Liver (tissue), 8 donors: ENCODE measurements at regions not wholly inside any gene's neighbourhood (a gene's known extent, or its start where the extent isn't known, plus 50 kb on each side); places are given as distances from the start of the nearest gene placed in this dataset.

Source experiments
- DNase-seq: peaks from one replicate; pipeline ENCODE4 v3.0.0-alpha.2; 2017; ENCODE audit warnings: low spot score
- H3K27ac ChIP-seq, 2 donors: one replicate each; pipeline ENCODE4 v1.7.0; 2013; ENCODE audit warnings: inconsistent platforms in 2 of 2, low read length in 2 of 2, control low read depth in 1 of 2, low read depth in 1 of 2, mild to moderate bottlenecking in 1 of 2
- H3K27me3 ChIP-seq, 4 donors: one replicate each; pipeline versions ENCODE4 v1.6.1 to v1.7.0; 2013; ENCODE audit warnings: low read length in 3 of 4, inconsistent platforms in 1 of 4, mild to moderate bottlenecking in 1 of 4, moderate library complexity in 1 of 4; ENCODE audit not compliant: control insufficient read depth in 4 of 4, insufficient read depth in 4 of 4
- H3K36me3 ChIP-seq, 4 donors: one replicate each; pipeline versions ENCODE4 v1.6.1 to v1.7.0; 2013; ENCODE audit warnings: low read length in 3 of 4, mild to moderate bottlenecking in 3 of 4, low read depth in 1 of 4, moderate library complexity in 1 of 4; ENCODE audit not compliant: control insufficient read depth in 4 of 4, insufficient read depth in 3 of 4
- H3K4me1 ChIP-seq, 4 donors: one replicate each; pipeline versions ENCODE4 v1.6.1 to v1.7.0; 2013; ENCODE audit warnings: low read length in 3 of 4, mild to moderate bottlenecking in 3 of 4, moderate library complexity in 1 of 4; ENCODE audit not compliant: control insufficient read depth in 4 of 4, insufficient read depth in 4 of 4
- H3K4me3 ChIP-seq, 3 donors: one replicate each; pipeline versions ENCODE4 v1.6.1 to v1.7.0; 2013; ENCODE audit warnings: low read length in 3 of 3, control low read depth in 1 of 3, low read depth in 1 of 3, mild to moderate bottlenecking in 1 of 3
- H3K9ac ChIP-seq, 2 donors: one replicate each; pipeline ENCODE4 v1.7.0; 2013; ENCODE audit warnings: low read length in 2 of 2, mild to moderate bottlenecking in 2 of 2, moderate library complexity in 2 of 2, control low read depth in 1 of 2, low read depth in 1 of 2
- H3K9me3 ChIP-seq, 4 donors: one replicate each; pipeline versions ENCODE4 v1.6.1 to v1.7.0; 2013; ENCODE audit warnings: low read length in 3 of 4; ENCODE audit not compliant: control insufficient read depth in 4 of 4
- EGR1 ChIP-seq, 2 donors: IDR thresholded peaks; 2 replicates each; pipeline ENCODE4 v1.6.1; 2016 to 2018; ENCODE audit warnings: antibody characterized with exemption in 2 of 2, low read depth in 2 of 2
- FOXA1 ChIP-seq: IDR thresholded peaks from 2 replicates; pipeline ENCODE4 v1.6.1; 2016; ENCODE audit warnings: antibody characterized with exemption
- FOXA2 ChIP-seq: IDR thresholded peaks from 2 replicates; pipeline ENCODE4 v1.6.1; 2016; ENCODE audit warnings: antibody characterized with exemption
- HNF4A ChIP-seq, 2 donors: conservative IDR thresholded peaks; 2 replicates each; pipeline ENCODE4 v1.6.1; 2016; ENCODE audit warnings: antibody characterized with exemption in 2 of 2, mild to moderate bottlenecking in 2 of 2
- HNF4G ChIP-seq: IDR thresholded peaks from 2 replicates; pipeline ENCODE4 v1.6.1; 2016; ENCODE audit warnings: antibody characterized with exemption
- JUND ChIP-seq, 2 donors: IDR thresholded peaks; 2 replicates each; pipeline ENCODE4 v1.6.1; 2016; ENCODE audit warnings: antibody characterized with exemption in 2 of 2
- NR2F2 ChIP-seq: IDR thresholded peaks from 2 replicates; pipeline ENCODE4 v1.6.1; 2016; ENCODE audit warnings: antibody characterized with exemption
- RAD21 ChIP-seq, 2 donors: IDR thresholded peaks; 2 replicates each; pipeline ENCODE4 v1.6.1; 2016; ENCODE audit warnings: antibody characterized with exemption in 2 of 2, mild to moderate bottlenecking in 2 of 2
- REST ChIP-seq: IDR thresholded peaks from 2 replicates; pipeline ENCODE4 v1.6.1; 2016; ENCODE audit warnings: antibody characterized with exemption, mild to moderate bottlenecking
- RXRA ChIP-seq, 2 donors: IDR thresholded peaks; 2 replicates each; pipeline ENCODE4 v1.6.1; 2017 to 2018; ENCODE audit warnings: antibody characterized with exemption in 2 of 2, mild to moderate bottlenecking in 1 of 2
- SP1 ChIP-seq: IDR thresholded peaks from 2 replicates; pipeline ENCODE4 v1.6.1; 2018; ENCODE audit warnings: antibody characterized with exemption, mild to moderate bottlenecking
- TAF1 ChIP-seq: conservative IDR thresholded peaks from 2 replicates; pipeline ENCODE4 v1.6.1; 2016; ENCODE audit warnings: antibody characterized with exemption, mild to moderate bottlenecking
- YY1 ChIP-seq: IDR thresholded peaks from 2 replicates; pipeline ENCODE4 v1.6.1; 2016; ENCODE audit warnings: antibody characterized with exemption, mild to moderate bottlenecking
- ZBTB33 ChIP-seq: IDR thresholded peaks from 2 replicates; pipeline ENCODE4 v1.6.1; 2016; ENCODE audit warnings: antibody characterized with exemption
- WGBS: extraction: QIAGEN DNeasy Blood & Tissue Kit; methylation state at CpG from one replicate; pipeline ENCODE4 v1.1.7; 2013; 5-methylcytosine and 5-hydroxymethylcytosine counted together
- TF ChIP-seq, protein P1 (sequence below): IDR thresholded peaks from 2 replicates; pipeline ENCODE4 v1.6.1; 2016; ENCODE audit warnings: antibody characterized with exemption
- TF ChIP-seq, protein P2 (sequence below): fragments of 150-350 bp; IDR thresholded peaks from 2 replicates; pipeline ENCODE4 v1.5.1; 2017; ENCODE audit warnings: improper control_type of control experiment, low read depth, low read length; ENCODE audit not compliant: missing input control
- TF ChIP-seq, protein P3 (sequence below): IDR thresholded peaks from 2 replicates; pipeline ENCODE4 v1.6.1; 2016; ENCODE audit warnings: antibody characterized with exemption
- donor health status: healthy.
- donor health status: healthy.
- donor health status: healthy.
- donor health status: healthy.
- donor health status: healthy.

GRCh38 chr7:57364933-57365710 is 84.9 kb upstream of the ZNF716 start:
- H3K36me3 ChIP-seq: no peaks in the 10 kb centered on the region
- 91% methylated on average over 17 of the region's 17 CpGs for WGBS
- no peak overlapping the region for H3K9ac ChIP-seq
- peaks cover 0 to 18% (median 12%) of the 10 kb centered on the region in 4 donors for H3K4me1 ChIP-seq
- H3K9me3 ChIP-seq: no peaks in the 10 kb centered on the region
- H3K4me3 ChIP-seq: no peak overlapping the region
- H3K27me3 ChIP-seq: no peaks in the 10 kb centered on the region
- H3K27ac ChIP-seq: no peak overlapping the region
- no peak for TF ChIP-seq FOXA1
- TF ChIP-seq FOXA2: no peak
- no peak for TF ChIP-seq HNF4G
- no peak for TF ChIP-seq NR2F2
- DNase-seq: no peak

- Histone ChIP-seq H3K9ac (no peak overlapping the region), H3K27me3 (no peaks in the 10 kb centered on the region), H3K9me3 (no peaks in the 10 kb centered on the region), H3K36me3 (no peaks in the 10 kb centered on the region), H3K27ac (no peak overlapping the region), H3K4me1 (peaks cover 0 to 30% (median 25%) of the 10 kb centered on the region in 4 donors), H3K4me3 (no peak overlapping the region)
- TF ChIP-seq RXRA (IDR thresholded peaks at IDR 0.05) (no peak), HNF4A (conservative IDR thresholded peaks at IDR 0.05) (no peak), REST (no peak), NR2F2 (no peak), RAD21 (IDR thresholded peaks at IDR 0.05) (no peak), FOXA2 (no peak)
- TF ChIP-seq, protein P1, sequence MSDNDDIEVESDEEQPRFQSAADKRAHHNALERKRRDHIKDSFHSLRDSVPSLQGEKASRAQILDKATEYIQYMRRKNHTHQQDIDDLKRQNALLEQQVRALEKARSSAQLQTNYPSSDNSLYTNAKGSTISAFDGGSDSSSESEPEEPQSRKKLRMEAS: no peak
- TF ChIP-seq, protein P2, sequence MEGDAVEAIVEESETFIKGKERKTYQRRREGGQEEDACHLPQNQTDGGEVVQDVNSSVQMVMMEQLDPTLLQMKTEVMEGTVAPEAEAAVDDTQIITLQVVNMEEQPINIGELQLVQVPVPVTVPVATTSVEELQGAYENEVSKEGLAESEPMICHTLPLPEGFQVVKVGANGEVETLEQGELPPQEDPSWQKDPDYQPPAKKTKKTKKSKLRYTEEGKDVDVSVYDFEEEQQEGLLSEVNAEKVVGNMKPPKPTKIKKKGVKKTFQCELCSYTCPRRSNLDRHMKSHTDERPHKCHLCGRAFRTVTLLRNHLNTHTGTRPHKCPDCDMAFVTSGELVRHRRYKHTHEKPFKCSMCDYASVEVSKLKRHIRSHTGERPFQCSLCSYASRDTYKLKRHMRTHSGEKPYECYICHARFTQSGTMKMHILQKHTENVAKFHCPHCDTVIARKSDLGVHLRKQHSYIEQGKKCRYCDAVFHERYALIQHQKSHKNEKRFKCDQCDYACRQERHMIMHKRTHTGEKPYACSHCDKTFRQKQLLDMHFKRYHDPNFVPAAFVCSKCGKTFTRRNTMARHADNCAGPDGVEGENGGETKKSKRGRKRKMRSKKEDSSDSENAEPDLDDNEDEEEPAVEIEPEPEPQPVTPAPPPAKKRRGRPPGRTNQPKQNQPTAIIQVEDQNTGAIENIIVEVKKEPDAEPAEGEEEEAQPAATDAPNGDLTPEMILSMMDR: no peak
- 88% methylated on average over 6 of the region's 6 CpGs for WGBS
- no peak for DNase-seq
These were observed 82.8 kb upstream of the ZNF716 start for GRCh38 chr7:57367171-57367570.

DNA sequence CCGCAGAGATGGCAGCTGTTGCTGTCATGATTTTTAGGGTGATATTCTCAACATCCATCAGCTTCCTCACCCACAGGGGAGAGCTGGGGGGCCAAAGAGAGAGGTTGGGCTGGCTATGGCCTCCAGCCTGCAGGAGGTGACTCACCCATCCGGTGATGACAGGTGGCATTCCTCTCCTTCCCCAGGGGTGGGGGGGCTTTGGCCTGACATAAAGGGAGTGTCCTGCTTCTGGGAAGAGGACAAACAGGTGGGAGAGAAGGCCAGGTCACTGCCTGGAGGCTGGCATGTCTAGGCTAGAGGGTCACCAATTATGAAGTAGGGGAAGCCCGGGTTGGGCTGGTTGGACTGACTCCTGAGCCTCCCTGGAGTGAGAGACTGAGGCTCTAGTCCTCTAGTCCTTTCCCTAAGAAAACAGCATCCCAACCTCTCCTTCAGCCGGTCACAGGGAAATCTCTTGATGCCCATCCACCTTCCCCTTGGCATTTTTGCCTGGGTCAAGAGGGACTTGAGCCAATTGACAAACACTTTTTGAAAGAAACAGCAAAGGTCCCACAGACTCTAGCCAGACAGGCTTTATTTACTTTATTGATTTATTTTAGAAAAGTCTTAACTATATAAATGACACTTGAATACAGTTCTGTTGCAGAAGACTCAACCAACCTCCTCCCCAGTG is 79.8 kb upstream of the ZNF716 start:
- no peaks in the 10 kb centered on the region for H3K27me3 ChIP-seq
- H3K9me3 ChIP-seq: peaks cover 0 to 2% (median 0%) of the 10 kb centered on the region in 4 donors
- 49% methylated on average over 4 of the region's 4 CpGs for WGBS
- H3K9ac ChIP-seq: no peak overlapping the region
- H3K4me3 ChIP-seq: no peak overlapping the region
- peaks cover 0 to 21% (median 17%) of the 10 kb centered on the region in 4 donors for H3K4me1 ChIP-seq
- H3K36me3 ChIP-seq: no peaks in the 10 kb centered on the region
- H3K27ac ChIP-seq: no peak overlapping the region
- no peak for DNase-seq
- TF ChIP-seq, protein P1: no peak
- TF ChIP-seq HNF4G: no peak
- TF ChIP-seq NR2F2: no peak
- TF ChIP-seq JUND (IDR thresholded peaks at IDR 0.05): peak in 1 of 2 donors; percentile 10
- TF ChIP-seq SP1: no peak
- TF ChIP-seq EGR1 (IDR thresholded peaks at IDR 0.05; ENCODE audit: low read depth in 2 of 2): no peak
- peak in 1 of 2 donors; percentile 50 for TF ChIP-seq HNF4A (conservative IDR thresholded peaks at IDR 0.05)
- TF ChIP-seq FOXA1: peak; percentile 45
- TF ChIP-seq ZBTB33: no peak
- no peak for TF ChIP-seq YY1
- TF ChIP-seq RXRA (IDR thresholded peaks at IDR 0.05): peak in 1 of 2 donors; percentile 47
- TF ChIP-seq, protein P3, sequence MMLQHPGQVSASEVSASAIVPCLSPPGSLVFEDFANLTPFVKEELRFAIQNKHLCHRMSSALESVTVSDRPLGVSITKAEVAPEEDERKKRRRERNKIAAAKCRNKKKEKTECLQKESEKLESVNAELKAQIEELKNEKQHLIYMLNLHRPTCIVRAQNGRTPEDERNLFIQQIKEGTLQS: no peak
- TF ChIP-seq TAF1: no peak
